Tibial nerve (tissue), 4 donors: ENCODE measurements at regions not wholly inside any gene's neighbourhood (a gene's known extent, or its start where the extent isn't known, plus 50 kb on each side); places are given as distances from the start of the nearest gene placed in this dataset.

Experiments
- CTCF ChIP-seq, 5 experiments: fragments of 200-600 bp in 3 of 5; fragments of 450-650 bp in 2 of 5; sonication (generic) in 3 of 5; IDR thresholded peaks; one replicate each; pipeline ENCODE4 v1.5.1; 2016 to 2019; ENCODE audit warnings: antibody characterized with exemption in 5 of 5, mild to moderate bottlenecking in 3 of 5, moderate library complexity in 2 of 5
- EP300 ChIP-seq, 2 donors: sonication (generic); formaldehyde crosslinking; IDR thresholded peaks; one replicate each; pipeline ENCODE4 v1.6.1; 2017; ENCODE audit warnings: antibody characterized with exemption in 2 of 2, mild to moderate bottlenecking in 1 of 2
- POLR2A ChIP-seq, 2 donors: fragments of 450-650 bp; IDR thresholded peaks; one replicate each; pipeline ENCODE4 v1.6.1; 2017; ENCODE audit warnings: antibody characterized with exemption in 2 of 2, mild to moderate bottlenecking in 2 of 2, moderate library complexity in 2 of 2

- no peak for TF ChIP-seq CTCF (IDR thresholded peaks at IDR 0.05)
- TF ChIP-seq POLR2A (IDR thresholded peaks at IDR 0.05) = no peak
- TF ChIP-seq EP300 (IDR thresholded peaks at IDR 0.05) = peak in 1 of 2 donors; percentile 52
These were observed 169.7 kb downstream of the CDCA7 start for GRCh38 chr2:173524256-173524955.
